GM18508 (cell line): ENCODE measurements at regions not wholly inside any gene's neighbourhood (a gene's known extent, or its start where the extent isn't known, plus 50 kb on each side); places are given as distances from the start of the nearest gene placed in this dataset.
"Not testable (repeated sequence)": the region's sequence is repeated elsewhere in the genome, so short reads cannot be mapped to it uniquely, and the experiment has no call there.

Experiments used
- ATAC-seq: cut with Tn5 transposase; IDR thresholded peaks from one replicate; pipeline ENCODE4 v1.9.1; 2021; ENCODE audit warnings: moderate number of reproducible peaks; ENCODE audit not compliant: insufficient read depth, unreplicated experiment

- no peak for ATAC-seq
These were observed 1571.2 kb upstream of the C9orf72 start for GRCh38 chr9:29144476-29144875.

- ATAC-seq, result no peak
These were observed 1577.3 kb upstream of the C9orf72 start for GRCh38 chr9:29150606-29151005.

GRCh38 chr9:29160763-29161353 lies 1587.6 kb upstream of the C9orf72 start:
- no peak for ATAC-seq

GRCh38 chr9:29174136-29174535 lies 1600.9 kb upstream of the C9orf72 start:
- ATAC-seq, result no peak

- ATAC-seq, result no peak
These were observed 1603.0 kb upstream of the C9orf72 start for GRCh38 chr9:29176231-29176630.

GRCh38 chr9:29176786-29177185 lies 1603.5 kb upstream of the C9orf72 start:
- no peak for ATAC-seq

- no peak for ATAC-seq
These were observed 1610.7 kb upstream of the C9orf72 start for GRCh38 chr9:29183971-29184370.

- not testable (repeated sequence) for ATAC-seq
These were observed 1615.5 kb upstream of the C9orf72 start for GRCh38 chr9:29188771-29189170.

GRCh38 chr9:29189221-29189620 lies 1615.9 kb upstream of the C9orf72 start:
- not testable (repeated sequence) for ATAC-seq

GRCh38 chr9:29198861-29199260 lies 1625.6 kb upstream of the C9orf72 start:
- no peak for ATAC-seq

GRCh38 chr9:29199975-29200374 lies 1626.7 kb upstream of the C9orf72 start:
- no peak for ATAC-seq

- ATAC-seq, result no peak
These were observed 1627.4 kb upstream of the C9orf72 start for GRCh38 chr9:29200650-29201049.

GRCh38 chr9:29203244-29203930 lies 1630.1 kb upstream of the C9orf72 start:
- ATAC-seq, result no peak

- ATAC-seq, result no peak
These were observed 1635.4 kb upstream of the C9orf72 start for GRCh38 chr9:29208670-29209069.

GRCh38 chr9:29209748-29210291 lies 1636.5 kb upstream of the C9orf72 start:
- ATAC-seq, result no peak

- no peak for ATAC-seq
These were observed 1637.8 kb upstream of the C9orf72 start for GRCh38 chr9:29211003-29211579.

- peak; percentile 74 for ATAC-seq
These were observed 1638.5 kb upstream of the C9orf72 start for GRCh38 chr9:29211580-29212396.

GRCh38 chr9:29212397-29213387 lies 1639.4 kb upstream of the C9orf72 start:
- ATAC-seq, result no peak

GRCh38 chr9:29213417-29214153 lies 1640.3 kb upstream of the C9orf72 start, which contains the start of gene LINGO2:
Gene LINGO2 (minus strand): TSS chr9:29213601.
- ATAC-seq, result no peak
